Occipital lobe (tissue), 1 donor: ENCODE measurements at regions not wholly inside any gene's neighbourhood (a gene's known extent, or its start where the extent isn't known, plus 50 kb on each side); places are given as distances from the start of the nearest gene placed in this dataset.

Source experiments
- DNase-seq: peaks from one replicate; lab custom pipeline; 2025; lab: John Stamatoyannopoulos, UW

DNA sequence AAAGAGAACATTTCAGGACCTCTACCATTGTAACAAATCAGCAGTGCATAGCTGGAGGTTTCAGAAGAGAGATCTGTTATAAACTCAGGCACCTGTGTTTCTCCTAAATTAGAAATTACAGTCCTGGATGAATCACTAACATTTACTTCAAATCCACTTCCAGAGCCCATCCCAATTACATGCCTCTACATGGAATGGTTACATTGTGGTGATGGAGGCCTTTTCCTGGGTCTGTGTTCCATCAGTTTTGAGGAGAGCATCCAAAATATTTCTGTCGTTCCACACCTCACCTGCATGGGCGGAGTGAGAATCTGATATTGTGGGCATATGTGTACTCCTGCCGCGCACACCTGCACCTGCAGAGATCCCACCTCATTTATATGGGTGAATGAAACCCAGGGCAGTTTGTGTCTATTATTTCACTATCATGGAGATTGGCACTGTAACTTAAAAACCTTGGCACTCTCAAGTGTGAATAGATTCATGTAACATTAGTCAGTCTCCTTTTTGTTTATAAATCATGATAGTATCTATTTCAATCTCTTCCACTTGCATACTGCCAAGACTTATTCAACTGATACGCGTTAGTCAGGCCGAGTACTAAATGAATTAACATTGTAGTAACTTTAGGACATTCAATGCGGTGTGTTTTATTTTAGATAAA, 215.1 kb upstream of the FAR2 start:
- DNase-seq, result no peak

DNA sequence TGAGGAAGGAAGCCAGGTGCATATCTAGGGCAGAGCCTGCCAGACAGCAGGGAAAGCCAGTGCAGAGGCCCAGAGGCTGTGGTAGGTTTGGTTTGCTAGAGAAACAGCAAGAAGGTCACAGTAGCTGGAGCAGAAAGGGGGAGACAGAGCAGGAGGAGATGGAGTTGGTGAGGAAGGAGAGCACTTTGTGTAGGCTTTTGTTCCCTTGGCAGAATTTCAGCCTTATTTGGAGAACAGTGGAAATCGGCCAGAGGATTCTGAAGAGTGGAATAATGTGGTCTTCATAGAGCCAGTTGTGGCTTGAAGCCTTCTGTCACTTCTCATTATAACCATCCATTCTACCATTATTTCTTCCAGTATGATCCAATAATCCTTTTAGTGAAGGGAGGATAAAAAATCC, 212.9 kb upstream of the FAR2 start:
- DNase-seq, result no peak

DNA sequence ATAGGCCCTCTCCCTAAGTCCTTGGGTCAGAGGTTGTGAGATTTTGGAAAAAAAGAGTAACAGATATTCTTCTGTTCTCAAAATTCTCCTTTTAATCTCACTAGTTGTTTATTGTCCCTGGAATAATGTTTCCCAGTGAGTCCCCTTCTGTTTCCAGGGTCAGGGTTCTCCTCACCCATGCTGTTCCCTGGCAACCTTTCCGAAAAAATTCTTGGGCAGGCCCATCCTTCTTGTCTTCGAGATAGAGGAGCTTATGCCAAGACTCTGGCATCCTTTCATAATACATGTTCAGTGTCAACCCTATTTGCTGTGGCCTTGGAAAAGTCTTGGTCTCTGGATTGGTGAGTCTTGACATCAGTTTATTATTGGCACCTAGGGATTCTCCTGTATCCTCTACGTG, 212.4 kb upstream of the FAR2 start:
- no peak for DNase-seq

DNA sequence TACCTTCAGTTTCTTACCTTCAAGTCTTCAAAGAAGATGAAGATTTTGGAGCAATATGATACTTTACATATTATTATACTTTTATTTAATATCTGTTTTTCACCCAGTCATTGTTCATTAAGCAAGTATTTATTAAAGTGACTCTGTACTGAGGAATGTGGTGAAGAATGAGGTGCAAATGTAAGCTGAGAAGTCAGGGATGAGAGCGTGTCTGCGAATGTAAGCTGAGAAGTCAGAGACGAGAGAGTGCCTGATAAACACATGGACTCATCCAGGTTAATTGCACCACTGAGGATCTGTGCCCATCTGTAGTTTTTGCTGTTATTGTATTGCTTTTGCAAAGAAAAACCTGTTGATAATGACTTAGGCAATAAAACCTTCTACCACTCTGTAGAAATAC, 211.9 kb upstream of the FAR2 start:
- no peak for DNase-seq

DNA sequence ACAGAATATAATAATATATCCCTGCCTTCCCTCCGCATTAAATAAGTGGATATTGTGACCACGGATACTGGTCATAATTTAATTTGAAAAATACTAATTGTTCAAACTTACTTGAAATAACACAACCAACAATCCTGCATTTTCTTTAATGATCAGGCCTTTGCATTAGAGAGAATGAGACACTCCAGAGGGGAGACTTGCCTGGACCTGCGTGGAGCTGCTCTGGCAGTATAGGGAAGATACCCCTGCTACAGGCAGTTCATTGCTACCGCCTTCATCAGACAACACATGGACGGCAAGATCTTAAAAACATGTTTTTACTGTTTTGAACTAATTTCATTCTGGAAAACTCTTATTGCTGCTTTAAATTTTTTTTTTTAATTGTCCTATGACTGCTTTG, 211.0 kb upstream of the FAR2 start:
- no peak for DNase-seq

DNA sequence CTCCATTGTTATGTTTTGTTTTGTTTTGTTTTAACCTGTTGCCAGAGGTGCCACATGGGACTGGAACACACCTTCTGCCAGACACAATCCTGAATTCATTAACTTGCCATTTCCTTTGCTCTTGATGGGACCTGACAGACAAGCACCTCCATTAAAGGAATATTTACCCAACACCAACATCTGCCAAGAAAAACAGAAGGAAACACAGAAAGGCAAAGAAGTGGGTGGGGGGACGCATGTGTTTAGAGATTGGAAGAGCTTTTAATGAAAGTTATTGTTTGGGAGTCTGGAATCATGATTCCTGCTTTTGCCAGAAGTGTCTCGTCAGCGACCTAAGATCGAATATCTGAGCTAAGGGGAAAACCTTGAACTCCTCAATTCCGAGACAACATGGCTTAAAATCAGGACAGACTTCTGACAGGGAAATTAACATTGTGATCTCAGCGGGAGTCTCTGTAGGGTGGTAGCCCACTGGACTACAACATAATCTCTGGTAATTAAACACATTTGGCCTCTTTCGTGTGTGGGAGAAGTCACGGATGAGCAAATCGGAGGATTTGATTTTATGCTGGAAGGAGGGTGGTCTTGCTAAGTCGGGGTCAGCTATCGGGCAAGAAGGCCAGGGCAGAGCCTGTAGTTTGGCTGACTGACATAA, 210.4 kb upstream of the FAR2 start:
- no peak for DNase-seq

DNA sequence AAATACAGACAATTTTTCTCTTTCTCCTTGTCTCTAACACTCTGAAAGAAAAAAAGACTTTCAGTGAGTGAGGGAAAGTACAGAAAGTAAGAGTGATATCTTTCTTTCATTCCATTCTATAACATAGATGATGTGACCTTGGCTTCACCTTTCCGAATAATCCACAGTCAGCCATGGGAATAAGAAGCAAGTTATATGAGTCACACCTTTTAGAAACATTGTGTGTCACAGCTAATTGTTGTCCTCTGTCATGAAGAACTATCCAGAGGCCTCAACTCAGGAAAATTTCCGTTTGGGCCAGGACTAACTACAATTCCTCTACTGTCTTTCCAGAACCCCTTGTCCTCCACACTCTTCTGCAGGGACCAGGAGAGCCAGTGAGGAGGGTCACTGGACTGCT, 209.7 kb upstream of the FAR2 start:
- DNase-seq, result no peak

DNA sequence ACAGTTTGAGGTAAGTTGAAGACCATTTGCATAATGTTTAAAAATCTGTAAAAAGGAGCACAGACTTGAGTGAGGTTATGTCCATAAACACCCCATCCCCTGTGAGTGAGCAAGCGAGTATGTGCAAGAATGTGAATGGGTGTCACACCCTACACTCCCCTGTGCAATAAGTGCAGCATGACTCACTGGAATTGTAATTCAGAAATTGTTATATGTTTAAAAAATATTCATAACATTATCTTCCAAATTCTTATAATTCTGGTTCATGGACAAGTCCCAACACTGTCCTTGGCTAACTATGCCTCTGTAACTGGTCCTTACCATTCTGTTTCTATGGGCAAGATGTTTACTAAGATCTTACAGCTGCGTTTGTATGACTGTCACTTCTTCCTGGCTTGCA, 207.8 kb upstream of the FAR2 start:
- DNase-seq, result no peak

DNA sequence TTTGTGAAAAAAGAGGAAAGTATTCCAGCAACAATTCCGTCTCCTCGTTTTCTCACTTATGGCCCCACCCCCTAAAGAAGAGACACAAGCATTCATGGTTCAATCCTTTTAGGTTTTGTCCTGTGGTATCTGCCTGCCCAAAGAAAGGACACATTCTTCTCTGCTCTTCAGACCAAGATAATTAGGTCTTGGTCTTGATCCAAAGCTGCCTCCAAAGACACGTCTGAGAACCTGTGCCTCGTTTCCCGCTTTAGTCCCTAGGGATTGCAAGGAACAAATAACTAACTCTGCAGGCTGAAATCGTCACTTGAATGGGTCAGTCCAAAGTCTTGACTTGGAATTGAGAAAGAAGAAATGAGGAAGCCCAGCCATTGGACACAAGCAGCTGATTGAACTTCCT, 202.7 kb upstream of the FAR2 start:
- no peak for DNase-seq

DNA sequence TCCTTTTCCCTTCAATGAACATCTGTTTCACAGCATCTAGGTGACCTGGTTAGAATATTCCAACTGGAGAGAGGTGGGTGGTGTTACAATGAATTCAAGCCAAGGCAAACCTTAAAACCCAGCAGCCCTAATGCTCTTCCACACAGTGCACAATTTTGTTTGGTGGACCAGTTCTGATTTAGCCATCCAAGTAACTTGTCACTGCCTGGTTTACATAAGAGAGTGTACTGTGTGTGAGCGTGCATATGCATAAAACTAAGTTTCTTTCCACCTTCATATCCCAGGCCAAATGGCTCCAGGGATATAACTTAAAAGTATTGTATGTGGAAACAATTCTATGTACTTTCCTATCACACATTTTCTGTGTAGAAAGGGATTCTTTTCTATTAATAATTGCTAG, 200.4 kb upstream of the FAR2 start:
- no peak for DNase-seq

DNA sequence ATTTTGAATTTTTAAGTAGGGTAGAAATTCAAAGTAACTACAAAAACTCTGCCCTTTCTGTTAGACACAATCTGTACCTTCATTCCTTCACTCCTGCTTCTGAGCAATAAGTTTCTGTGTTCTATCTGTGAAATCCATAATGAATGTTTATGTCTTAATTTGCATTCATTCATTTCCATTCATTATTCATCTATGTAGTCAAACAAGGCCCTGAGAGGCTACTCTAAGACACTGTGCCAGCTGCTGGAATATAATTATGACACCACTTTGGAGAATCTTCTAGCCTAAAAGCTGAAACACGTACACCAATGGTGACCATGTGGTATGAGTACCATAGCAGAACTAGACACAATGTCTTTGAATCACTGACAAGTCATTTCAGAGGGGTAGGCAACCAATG, 199.9 kb upstream of the FAR2 start:
- no peak for DNase-seq

DNA sequence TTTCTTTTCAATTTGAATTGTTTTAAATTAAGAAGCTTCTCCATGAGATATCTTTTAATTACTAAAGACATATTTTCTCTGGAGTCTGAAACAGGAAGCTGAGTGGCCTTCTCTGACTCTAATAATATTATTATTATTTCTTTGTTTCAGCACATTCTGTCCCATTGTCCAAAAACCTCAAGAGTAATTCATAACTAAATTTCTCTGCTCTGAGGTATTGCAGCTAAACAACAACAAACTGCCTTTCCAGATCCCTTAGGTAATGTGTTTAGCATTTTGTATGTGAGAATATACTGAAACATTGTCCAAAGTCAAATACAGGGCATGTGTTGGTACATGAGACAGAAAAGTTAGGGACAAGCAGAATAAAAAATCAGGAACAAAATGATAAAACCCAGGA, 199.0 kb upstream of the FAR2 start:
- DNase-seq, result no peak

DNA sequence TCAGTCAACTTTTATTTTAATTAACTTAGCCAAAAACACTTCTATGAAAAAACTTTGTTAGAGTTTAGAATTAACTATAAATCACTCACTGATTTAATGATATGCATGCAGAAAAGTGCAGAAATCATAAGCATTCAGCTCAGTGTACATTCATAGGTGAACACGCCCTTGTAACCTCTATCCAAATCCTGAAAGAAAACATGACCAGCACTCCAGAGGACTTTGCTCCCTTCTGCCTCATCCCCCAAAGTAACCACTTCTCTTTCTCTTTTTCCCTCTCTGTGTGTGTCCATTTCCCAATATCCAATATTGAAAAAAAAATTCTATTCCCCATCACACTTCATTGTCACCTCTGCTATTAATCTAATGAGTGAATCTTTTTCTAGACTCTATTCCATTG, 197.1 kb upstream of the FAR2 start:
- DNase-seq, result no peak

DNA sequence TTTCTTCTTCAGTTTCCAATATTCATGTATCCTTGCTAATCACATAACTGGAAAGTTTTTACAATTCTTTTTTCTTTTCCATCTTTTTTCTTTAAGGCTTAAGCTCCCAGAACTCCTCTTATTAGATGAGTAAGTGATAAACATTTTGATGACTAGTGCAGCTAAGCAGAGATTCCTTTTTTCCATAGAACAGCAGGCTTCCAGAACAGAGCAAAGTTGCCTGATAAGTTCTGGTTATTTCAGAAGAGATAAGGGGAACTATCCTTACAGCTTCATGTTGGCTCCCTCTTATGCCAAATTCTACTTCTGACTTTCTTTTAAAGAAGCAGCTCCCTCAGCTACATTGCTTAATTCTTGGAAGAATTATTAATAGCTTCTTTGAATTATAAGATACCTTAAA, 194.7 kb upstream of the FAR2 start:
- no peak for DNase-seq

DNA sequence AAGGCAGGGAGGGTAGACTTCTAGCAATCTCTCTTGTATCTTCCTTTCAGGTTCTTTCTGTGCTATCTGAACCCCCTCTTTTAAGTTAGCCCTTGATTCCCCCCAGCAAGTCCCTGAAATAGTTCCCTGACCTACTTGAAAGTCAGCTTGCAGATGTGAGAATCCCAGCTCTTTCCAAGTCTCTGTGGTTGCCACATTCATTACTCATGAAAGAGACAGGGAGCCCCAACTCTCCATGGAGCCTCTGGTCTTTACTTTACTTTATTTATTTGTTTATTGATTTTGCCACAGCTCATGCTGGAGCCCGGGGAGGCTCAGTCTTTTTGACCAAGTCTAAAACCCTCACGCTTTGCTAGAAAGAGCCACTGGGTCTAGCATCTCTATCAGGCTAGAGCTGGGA, 193.6 kb upstream of the FAR2 start:
- DNase-seq, result no peak

DNA sequence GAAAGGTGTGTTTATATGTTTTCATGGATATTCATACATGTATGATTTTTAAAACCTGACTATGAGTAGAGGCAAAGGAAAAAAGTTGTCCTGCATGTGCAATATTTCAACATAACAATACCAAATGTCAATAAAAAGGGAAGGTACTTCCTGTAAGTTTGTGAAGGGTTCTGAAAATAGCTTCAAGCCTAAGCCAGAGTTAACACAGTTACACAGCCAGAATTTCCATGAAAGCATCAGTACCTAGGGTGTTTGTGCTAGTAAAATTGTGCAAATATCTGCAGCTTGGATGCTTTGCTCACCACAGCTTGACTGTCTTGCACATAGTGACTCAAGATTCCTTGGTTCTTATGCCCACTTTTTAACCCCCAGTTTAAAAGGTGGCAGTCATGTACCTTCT, 193.1 kb upstream of the FAR2 start:
- no peak for DNase-seq

DNA sequence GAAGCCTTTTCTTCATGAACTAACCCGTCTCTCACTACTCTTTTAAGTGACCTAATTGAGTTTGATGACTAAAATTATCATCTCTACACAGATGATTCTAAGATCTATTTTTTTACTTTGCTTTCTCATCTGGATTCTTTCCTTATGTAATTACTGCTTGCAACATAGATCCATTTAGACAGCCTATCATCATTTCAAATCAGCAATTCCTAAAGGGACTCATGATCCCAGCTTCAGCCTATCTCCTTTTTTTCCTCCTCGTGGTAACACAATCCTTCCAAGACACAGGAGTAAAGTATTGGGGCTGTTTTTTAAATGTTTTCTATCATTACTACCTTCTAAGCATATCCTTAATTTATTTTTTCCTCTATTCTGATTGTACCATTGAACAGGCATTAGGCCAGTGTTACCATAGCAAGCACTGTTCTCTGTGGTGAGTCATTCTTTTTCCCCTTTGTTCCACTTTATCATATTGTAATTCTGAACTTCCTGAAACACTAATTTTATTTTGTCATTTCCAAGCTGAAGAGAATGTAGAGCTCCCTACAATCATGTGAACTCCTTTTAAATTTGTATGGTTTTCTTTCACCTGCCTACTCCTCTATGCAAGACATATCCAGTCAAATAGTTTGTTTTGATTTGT, 190.4 kb upstream of the FAR2 start:
- DNase-seq, result no peak

DNA sequence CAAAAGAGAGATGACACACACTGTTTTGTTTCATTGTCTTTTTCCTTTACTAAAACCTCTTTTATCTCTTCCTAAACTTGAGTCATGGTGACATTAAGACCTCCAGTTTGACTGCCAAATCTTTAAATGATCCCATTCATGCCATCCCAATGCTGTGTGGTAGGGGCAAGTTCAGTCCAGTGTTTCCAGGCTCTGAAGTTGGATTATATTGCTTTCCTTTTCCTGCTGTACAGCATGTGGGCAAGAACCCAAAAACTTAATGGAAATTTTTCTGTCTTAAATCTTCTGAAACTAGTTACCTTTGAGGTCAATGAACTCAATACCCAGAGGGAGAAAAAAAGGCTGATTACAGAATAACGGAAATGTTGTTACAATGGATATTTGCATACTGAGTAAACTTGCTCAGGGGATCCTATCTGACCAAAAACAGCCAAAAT, 187.1 kb upstream of the FAR2 start:
- DNase-seq, result no peak

DNA sequence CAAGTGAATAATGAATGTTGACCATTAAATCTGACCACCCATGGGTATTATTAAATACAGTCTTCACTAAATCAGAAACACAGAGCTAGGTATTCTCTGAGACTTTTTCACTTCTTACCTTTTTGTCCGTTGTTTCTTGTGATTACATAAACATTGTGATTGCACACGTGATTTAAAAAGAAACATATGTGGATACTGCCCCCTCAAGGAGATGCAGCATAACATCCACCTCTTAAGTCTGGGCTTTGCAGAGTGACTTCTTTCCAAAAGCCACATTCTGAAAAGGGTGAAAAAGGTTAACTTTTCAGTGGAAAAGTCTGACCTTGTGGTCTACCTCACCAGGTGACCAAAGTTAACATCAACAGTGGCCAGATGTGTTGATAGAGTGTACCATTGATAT, 185.5 kb upstream of the FAR2 start:
- no peak for DNase-seq

DNA sequence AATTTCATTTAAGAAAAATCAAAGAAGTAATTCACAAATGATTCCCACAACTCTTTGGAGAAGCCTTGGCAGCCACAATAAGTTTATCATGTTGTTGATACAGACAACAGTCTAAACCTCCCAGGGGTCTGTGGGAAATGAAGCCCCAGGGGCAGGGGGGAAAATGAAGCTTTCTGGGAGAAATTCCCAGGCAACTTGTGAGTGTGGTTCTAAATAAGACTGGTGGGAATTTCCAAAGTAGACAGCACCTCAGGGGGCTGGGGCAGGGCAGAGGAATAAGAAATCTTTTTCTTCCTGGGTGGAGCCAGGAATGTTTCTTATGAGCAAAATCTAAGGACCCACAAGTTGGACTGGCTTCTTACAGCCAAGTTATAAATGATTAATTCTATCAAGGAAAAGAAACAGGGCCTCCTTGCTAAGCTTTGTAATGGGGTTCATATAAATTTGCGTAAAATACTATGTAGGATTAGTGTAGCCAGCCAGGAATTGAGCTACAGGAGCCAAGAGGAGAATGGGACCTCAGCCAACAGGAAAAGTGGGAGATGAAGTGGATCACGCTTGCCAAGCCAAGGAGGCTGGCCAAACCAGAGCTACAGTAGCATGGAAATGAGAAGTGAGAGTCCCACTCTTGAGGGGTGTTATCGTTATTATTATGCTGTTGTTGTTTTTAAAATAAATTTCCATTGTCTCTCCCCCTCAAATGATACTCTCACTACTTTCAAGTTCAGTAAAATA, 182.9 kb upstream of the FAR2 start:
- no peak for DNase-seq

DNA sequence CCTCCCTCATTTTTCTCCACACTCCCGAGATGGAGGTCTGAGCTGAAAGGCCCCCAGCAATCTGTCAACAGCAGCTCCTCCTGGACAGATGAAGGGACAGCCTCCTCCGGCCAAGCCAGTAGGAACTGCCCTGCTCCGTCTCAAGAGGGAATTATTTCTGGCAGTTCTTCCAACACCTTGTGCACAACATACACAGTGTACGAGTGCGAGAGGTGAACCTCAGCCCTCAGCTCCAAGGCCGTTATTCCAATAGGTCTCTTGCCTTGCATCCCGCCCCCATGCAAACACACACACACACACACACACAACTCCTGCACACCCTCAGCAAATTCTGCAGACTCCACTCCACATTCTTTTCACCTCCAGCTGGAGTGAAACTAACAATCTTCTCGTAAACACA, 181.7 kb upstream of the FAR2 start:
- no peak for DNase-seq

DNA sequence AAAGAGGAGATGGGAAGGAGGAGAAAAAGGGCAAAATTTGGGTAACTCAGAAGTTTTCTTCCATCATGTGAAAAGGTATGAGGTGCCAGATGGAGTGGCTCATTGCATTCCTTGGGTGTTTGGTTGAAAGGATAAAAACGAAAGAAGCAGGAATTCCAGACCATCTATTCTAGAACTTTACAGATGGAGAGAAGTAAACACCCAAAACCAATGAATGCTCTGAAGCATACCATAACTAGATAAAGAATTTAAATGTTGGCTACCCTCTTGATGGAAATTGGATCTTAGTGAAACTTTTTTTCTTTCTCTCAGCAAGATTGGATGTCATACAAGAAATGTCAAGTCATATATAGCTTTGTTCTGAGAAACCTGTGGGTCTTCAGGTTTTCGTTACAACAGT, 175.6 kb upstream of the FAR2 start:
- DNase-seq, result no peak

DNA sequence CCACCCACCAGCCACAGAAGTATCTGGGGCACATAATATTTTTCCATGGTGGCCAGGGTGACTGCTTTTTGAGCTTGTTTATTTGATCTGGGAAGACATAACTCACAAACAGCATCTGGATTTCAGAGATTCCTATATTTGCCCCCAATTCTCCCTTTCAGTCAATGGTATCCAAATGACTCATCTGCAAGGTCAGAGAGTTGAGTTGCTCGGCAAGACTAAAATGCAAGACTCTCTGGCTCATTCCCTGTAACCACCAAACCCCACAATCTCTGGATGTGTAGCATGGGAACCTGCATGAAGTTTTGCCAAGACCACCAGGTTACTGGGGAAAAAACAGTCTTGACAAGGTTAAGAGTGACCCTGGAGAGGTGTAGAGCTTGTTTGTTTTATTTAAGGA, 174.9 kb upstream of the FAR2 start:
- no peak for DNase-seq
